WTC11 (cell line): ENCODE measurements at regions not wholly inside any gene's neighbourhood (a gene's known extent, or its start where the extent isn't known, plus 50 kb on each side); places are given as distances from the start of the nearest gene placed in this dataset.
A peak's percentile ranks its signal among the peaks of the same experiment; 100 is the strongest.

Experiments
- ATAC-seq: fragments of 200-7000 bp; cut with Tn5 transposase; 2 replicates; pipeline ENCODE4 v1.10.0; 2021; ENCODE audit warnings: mild to moderate bottlenecking, moderate library complexity
- CTCF ChIA-PET: fragments of 300-600 bp; sonication (Branson Sonifier 250); formaldehyde crosslinking; loops from one replicate; lab custom pipeline; 2021; ENCODE audit warnings: antibody characterized with exemption; lab: Charles Lee
- POLR2A ChIA-PET: fragments of 350-600 bp; sonication (Branson Sonifier 250); formaldehyde crosslinking; loops from one replicate; lab custom pipeline; 2021; ENCODE audit warnings: antibody characterized with exemption; lab: Charles Lee
- DNase-seq: peaks from one replicate; pipeline ENCODE4 v3.0.0; 2021; ENCODE audit warnings: low spot score
- H3K27ac Mint-ChIP-seq: 2 replicates; pipeline ENCODE4 v1.8.0; 2021; ENCODE audit warnings: mixed read lengths
- H3K27me3 Mint-ChIP-seq: 2 replicates; pipeline ENCODE4 v1.8.0; 2021; ENCODE audit warnings: low read depth, mild to moderate bottlenecking, moderate library complexity, mixed read lengths
- H3K36me3 Mint-ChIP-seq: 2 replicates; pipeline ENCODE4 v1.8.0; 2021; ENCODE audit warnings: mixed read lengths
- H3K4me1 Mint-ChIP-seq: 2 replicates; pipeline ENCODE4 v1.8.0; 2022; ENCODE audit warnings: mixed read lengths
- H3K4me3 Mint-ChIP-seq: 2 replicates; pipeline ENCODE4 v1.8.0; 2021; ENCODE audit warnings: mild to moderate bottlenecking, moderate library complexity, mixed read lengths
- H3K9me3 Mint-ChIP-seq: 2 replicates; pipeline ENCODE4 v1.8.0; 2021; ENCODE audit warnings: mixed read lengths
- AFF4 ChIP-seq: sonication (generic); formaldehyde crosslinking; IDR thresholded peaks from 2 replicates; pipeline ENCODE4 v1.8.1; 2023; ENCODE audit warnings: mild to moderate bottlenecking, missing genetic modification reagents, borderline replicate concordance
- ATF1 ChIP-seq: sonication (generic); formaldehyde crosslinking; IDR thresholded peaks from 2 replicates; pipeline ENCODE4 v1.8.1; 2023; ENCODE audit warnings: mild to moderate bottlenecking, moderate library complexity, missing genetic modification reagents
- CREM ChIP-seq: sonication (generic); formaldehyde crosslinking; IDR thresholded peaks from 2 replicates; pipeline ENCODE4 v1.8.1; 2022; ENCODE audit warnings: mild to moderate bottlenecking, missing genetic modification reagents, moderate library complexity
- ESRRA ChIP-seq: sonication (generic); formaldehyde crosslinking; IDR thresholded peaks from 2 replicates; pipeline ENCODE4 v1.8.1; 2022; ENCODE audit warnings: mild to moderate bottlenecking, missing genetic modification reagents, borderline replicate concordance
- KAT7 ChIP-seq: sonication (generic); formaldehyde crosslinking; IDR thresholded peaks from 2 replicates; pipeline ENCODE4 v1.8.1; 2023; ENCODE audit warnings: missing genetic modification reagents, mild to moderate bottlenecking, borderline replicate concordance
- MAX ChIP-seq: sonication (generic); formaldehyde crosslinking; IDR thresholded peaks from 2 replicates; pipeline ENCODE4 v1.8.0; 2022; ENCODE audit warnings: mild to moderate bottlenecking, missing genetic modification reagents
- MYBL2 ChIP-seq: sonication (generic); formaldehyde crosslinking; IDR thresholded peaks from 2 replicates; pipeline ENCODE4 v1.8.1; 2023; ENCODE audit warnings: mild to moderate bottlenecking, moderate library complexity, missing genetic modification reagents
- NFE2L1 ChIP-seq: sonication (generic); formaldehyde crosslinking; IDR thresholded peaks from 2 replicates; pipeline ENCODE4 v1.8.1; 2023; ENCODE audit warnings: missing genetic modification reagents
- PRDM15 ChIP-seq: sonication (generic); formaldehyde crosslinking; IDR thresholded peaks from 2 replicates; pipeline ENCODE4 v1.8.0; 2022; ENCODE audit warnings: missing genetic modification reagents
- TP53 ChIP-seq: sonication (generic); formaldehyde crosslinking; IDR thresholded peaks from 2 replicates; pipeline ENCODE4 v1.8.1; 2023; ENCODE audit warnings: mild to moderate bottlenecking, missing genetic modification reagents
- ZNF671 ChIP-seq: fragments of 250-450 bp; sonication (Bioruptor Pico); IDR thresholded peaks from 2 replicates; pipeline ENCODE4 v1.8.0; 2021; ENCODE audit warnings: mild to moderate bottlenecking
- TF ChIP-seq, protein P1 (sequence below): fragments of 250-450 bp; sonication (Bioruptor Pico); IDR thresholded peaks from 2 replicates; pipeline ENCODE4 v1.9.0; 2021; ENCODE audit warnings: moderate library complexity, mild to moderate bottlenecking, inconsistent platforms, borderline replicate concordance

GRCh38 chr2:136377423-136378382 is 259.8 kb upstream of the CXCR4 start (continued):
- TF ChIP-seq AFF4 (no peak), NFE2L1 (CRISPR knock-in tag) (no peak)

DNA sequence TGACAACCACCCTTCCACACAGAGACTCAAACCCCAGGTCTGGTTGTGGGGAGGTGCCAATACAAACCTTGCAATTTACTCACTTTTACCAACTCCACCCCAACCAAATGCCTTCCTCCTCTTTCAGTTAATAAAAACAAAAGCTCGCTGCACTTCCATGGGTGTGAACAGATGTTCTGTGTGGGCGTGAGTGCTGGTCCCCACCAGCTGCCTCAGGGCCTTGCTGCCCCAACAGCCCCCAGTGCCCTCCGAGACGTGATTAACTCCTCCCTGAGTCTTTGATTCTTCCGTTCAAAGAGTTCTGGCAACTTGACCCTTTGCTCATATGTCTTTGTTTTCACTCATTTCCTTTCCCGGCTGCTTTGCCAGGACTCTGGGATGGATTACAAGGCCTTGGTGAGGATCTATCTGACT is 258.9 kb upstream of the CXCR4 start:
- ATAC-seq (no peak), DNase-seq (no peak)
- H3K9me3 Mint-ChIP-seq = no peaks in the 10 kb centered on the region
- ChIA-PET POLR2A (interaction anchor here (0.9 kb wide), 1 partner anchor 379 kb away, joined by 3 read pairs; no protein-coding TSS in a partner anchor), CTCF (interaction anchor here (2.2 kb wide), 1 partner anchor 463 kb away, joined by 12 read pairs; no protein-coding TSS in a partner anchor)
- H3K27me3 Mint-ChIP-seq = no peaks in the 10 kb centered on the region
- TF ChIP-seq, protein P1, sequence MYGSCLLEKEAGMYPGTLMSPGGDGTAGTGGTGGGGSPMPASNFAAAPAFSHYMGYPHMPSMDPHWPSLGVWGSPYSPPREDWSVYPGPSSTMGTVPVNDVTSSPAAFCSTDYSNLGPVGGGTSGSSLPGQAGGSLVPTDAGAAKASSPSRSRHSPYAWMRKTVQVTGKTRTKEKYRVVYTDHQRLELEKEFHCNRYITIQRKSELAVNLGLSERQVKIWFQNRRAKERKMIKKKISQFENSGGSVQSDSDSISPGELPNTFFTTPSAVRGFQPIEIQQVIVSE (CRISPR knock-in tag) = no peak
- no peak for TF ChIP-seq ZNF671 (CRISPR knock-in tag)
- TF ChIP-seq ESRRA (CRISPR knock-in tag) = no peak
- no peak for TF ChIP-seq MAX (CRISPR knock-in tag)
- no peak for TF ChIP-seq MYBL2
- TF ChIP-seq TP53 (CRISPR knock-in tag) = no peak
- no peak for TF ChIP-seq PRDM15
- no peak for TF ChIP-seq ATF1 (CRISPR knock-in tag)
- TF ChIP-seq KAT7 (CRISPR knock-in tag) = no peak
- H3K4me3 Mint-ChIP-seq = no peak overlapping the region
- no peaks in the 10 kb centered on the region for H3K36me3 Mint-ChIP-seq
- H3K4me1 Mint-ChIP-seq = 0 out of 2 replicates have a peak, but pooled peaks cover 5% of the 10 kb centered on the region
- peak overlapping the region; percentile 9; the same call in 1 of the 2 replicates for H3K27ac Mint-ChIP-seq

GRCh38 chr2:136376211-136376610 is 258.3 kb upstream of the CXCR4 start:
- ATAC-seq = no peak
- no peak for DNase-seq
- no peak overlapping the region; the same call in 1 of the 2 replicates for H3K27ac Mint-ChIP-seq
- H3K4me3 Mint-ChIP-seq = no peak overlapping the region
- no peaks in the 10 kb centered on the region for H3K36me3 Mint-ChIP-seq
- no peaks in the 10 kb centered on the region for H3K9me3 Mint-ChIP-seq
- TF ChIP-seq CREM = no peak
- TF ChIP-seq, all 79 proteins: peak for 0
- ChIA-PET POLR2A (interaction anchor here (0.9 kb wide), 1 partner anchor 378 kb away, joined by 3 read pairs; no protein-coding TSS in a partner anchor), CTCF (interaction anchor here (2.2 kb wide), 1 partner anchor 462 kb away, joined by 12 read pairs; no protein-coding TSS in a partner anchor)
- Mint-ChIP-seq H3K4me1 (0 out of 2 replicates have a peak, but pooled peaks cover 5% of the 10 kb centered on the region), H3K27me3 (no peaks in the 10 kb centered on the region)
